CD4-positive, CD25-positive, alpha-beta regulatory T cell (primary cell): ENCODE measurements at regions not wholly inside any gene's neighbourhood (a gene's known extent, or its start where the extent isn't known, plus 50 kb on each side); places are given as distances from the start of the nearest gene placed in this dataset.

Experiments
- ATAC-seq, 2 donors: fragments of 150-1000 bp; cut with Tn5 transposase; one replicate each; pipeline ENCODE4 v1.10.0; 2021; ENCODE audit warnings: low read depth in 2 of 2, moderate number of reproducible peaks in 2 of 2, moderate library complexity in 1 of 2
- DNase-seq, 3 donors: peaks; one replicate each; pipeline versions ENCODE4 v3.0.0 to v3.0.0-alpha.2; 2012 to 2022; ENCODE audit warnings: mixed read lengths in 1 of 3
- H3K27ac ChIP-seq: one replicate; pipeline ENCODE4 v1.7.0; 2013; ENCODE audit warnings: mild to moderate bottlenecking, low read length; ENCODE audit not compliant: insufficient read depth, poor library complexity, severe bottlenecking
- H3K27me3 ChIP-seq: one replicate; pipeline ENCODE4 v1.7.0; 2013; ENCODE audit warnings: low read length; ENCODE audit not compliant: control insufficient read depth, insufficient read depth
- H3K36me3 ChIP-seq: one replicate; pipeline ENCODE4 v1.7.0; 2013; ENCODE audit warnings: mild to moderate bottlenecking, low read length, moderate library complexity; ENCODE audit not compliant: control insufficient read depth, insufficient read depth
- H3K4me1 ChIP-seq: 2 replicates; pipeline ENCODE4 v1.7.0; 2013; ENCODE audit warnings: mild to moderate bottlenecking, low read length; ENCODE audit not compliant: insufficient read depth, control insufficient read depth, poor library complexity, severe bottlenecking
- H3K4me3 ChIP-seq: one replicate; pipeline ENCODE4 v1.7.0; 2013; ENCODE audit warnings: low read depth, mild to moderate bottlenecking, low read length, moderate library complexity
- H3K9me3 ChIP-seq, 2 experiments: 1 replicate in 1 of 2; 2 replicates in 1 of 2; pipeline ENCODE4 v1.7.0; 2013; ENCODE audit warnings: low read length in 2 of 2, mild to moderate bottlenecking in 1 of 2, moderate library complexity in 1 of 2; ENCODE audit not compliant: control insufficient read depth in 2 of 2
- H3K27ac Mint-ChIP-seq, 3 donors: one replicate each; pipeline ENCODE4 v1.8.0; 2020 to 2022; ENCODE audit warnings: mild to moderate bottlenecking in 3 of 3, mixed read lengths in 3 of 3, moderate library complexity in 2 of 3
- H3K27me3 Mint-ChIP-seq: one replicate; pipeline ENCODE4 v1.8.0; 2022; ENCODE audit warnings: mild to moderate bottlenecking, mixed read lengths
- H3K36me3 Mint-ChIP-seq: one replicate; pipeline ENCODE4 v1.8.0; 2020; ENCODE audit warnings: mixed read lengths
- H3K4me1 Mint-ChIP-seq, 4 donors: one replicate each; pipeline ENCODE4 v1.8.0; 2020 to 2022; ENCODE audit warnings: mixed read lengths in 4 of 4, mild to moderate bottlenecking in 1 of 4
- H3K4me3 Mint-ChIP-seq, 4 donors: one replicate each; pipeline ENCODE4 v1.8.0; 2020 to 2022; ENCODE audit warnings: mild to moderate bottlenecking in 4 of 4, mixed read lengths in 4 of 4, moderate library complexity in 3 of 4
- H3K9me3 Mint-ChIP-seq, 7 donors: one replicate each; pipeline ENCODE4 v1.8.0; 2020 to 2022; ENCODE audit warnings: mixed read lengths in 7 of 7, mild to moderate bottlenecking in 3 of 7, moderate library complexity in 2 of 7

DNA sequence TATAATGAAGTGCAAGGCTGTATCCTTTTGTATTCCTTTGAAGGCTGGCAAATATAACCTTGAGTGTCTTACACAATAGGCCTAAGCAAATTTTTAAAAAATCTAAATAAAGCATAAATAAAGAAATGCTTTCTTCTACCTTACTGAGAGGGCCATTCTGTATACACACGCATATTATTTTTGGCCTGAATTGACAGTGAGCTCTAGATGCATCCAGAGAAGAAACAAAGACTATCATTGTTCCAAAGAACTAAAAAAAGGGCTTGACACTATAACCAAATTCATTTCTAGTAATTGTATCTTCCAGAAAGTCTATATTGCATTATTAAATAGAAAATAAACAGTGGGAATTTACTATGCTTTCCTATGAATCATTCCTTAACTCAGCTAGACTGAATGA, 100.2 kb downstream of the MAGEB17 start:
- Mint-ChIP-seq H3K4me3 (no peak overlapping the region), H3K36me3 (no peaks in the 10 kb centered on the region), H3K9me3 (peaks cover 0 to 4% (median 2%) of the 10 kb centered on the region in 7 donors), H3K27me3 (no peaks in the 10 kb centered on the region), H3K4me1 (no peaks in the 10 kb centered on the region), H3K27ac (no peak overlapping the region)
- DNase-seq (no peak), ATAC-seq (no peak)
- no peaks in the 10 kb centered on the region for H3K36me3 ChIP-seq
- no peaks in the 10 kb centered on the region for H3K4me1 ChIP-seq
- H3K27me3 ChIP-seq, result no peaks in the 10 kb centered on the region
- no peak overlapping the region for H3K27ac ChIP-seq
- no peak overlapping the region for H3K4me3 ChIP-seq
- H3K9me3 ChIP-seq, result no peaks in the 10 kb centered on the region

DNA sequence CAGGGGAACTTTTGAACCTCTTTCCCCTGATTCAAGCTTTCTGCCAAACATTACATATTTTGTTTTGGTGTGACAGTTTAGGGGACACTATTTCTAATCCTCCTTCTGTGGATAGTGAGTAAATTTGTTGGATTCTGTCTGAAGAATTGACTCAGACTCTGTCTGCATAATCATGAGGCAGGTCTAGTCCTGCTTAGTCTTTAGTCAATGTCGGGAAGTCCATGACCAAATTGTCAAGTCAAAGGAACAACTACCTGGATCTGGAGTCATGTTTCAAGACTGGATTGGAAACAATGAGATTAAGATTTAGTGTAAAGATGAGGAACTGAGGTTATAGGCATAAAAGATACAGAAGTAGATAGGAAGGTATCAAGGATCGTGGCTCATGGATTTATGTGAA, 100.9 kb downstream of the MAGEB17 start:
- no peaks in the 10 kb centered on the region for H3K36me3 ChIP-seq
- H3K9me3 Mint-ChIP-seq, result peaks cover 0 to 4% (median 2%) of the 10 kb centered on the region in 7 donors
- H3K4me1 Mint-ChIP-seq, result no peaks in the 10 kb centered on the region
- no peaks in the 10 kb centered on the region for H3K27me3 Mint-ChIP-seq
- no peaks in the 10 kb centered on the region for H3K27me3 ChIP-seq
- no peaks in the 10 kb centered on the region for H3K36me3 Mint-ChIP-seq
- no peaks in the 10 kb centered on the region for H3K4me1 ChIP-seq
- H3K27ac ChIP-seq, result no peak overlapping the region
- ATAC-seq (no peak), DNase-seq (no peak)
- no peaks in the 10 kb centered on the region for H3K9me3 ChIP-seq
- no peak overlapping the region for H3K4me3 Mint-ChIP-seq
- H3K27ac Mint-ChIP-seq, result no peak overlapping the region
- no peak overlapping the region for H3K4me3 ChIP-seq

DNA sequence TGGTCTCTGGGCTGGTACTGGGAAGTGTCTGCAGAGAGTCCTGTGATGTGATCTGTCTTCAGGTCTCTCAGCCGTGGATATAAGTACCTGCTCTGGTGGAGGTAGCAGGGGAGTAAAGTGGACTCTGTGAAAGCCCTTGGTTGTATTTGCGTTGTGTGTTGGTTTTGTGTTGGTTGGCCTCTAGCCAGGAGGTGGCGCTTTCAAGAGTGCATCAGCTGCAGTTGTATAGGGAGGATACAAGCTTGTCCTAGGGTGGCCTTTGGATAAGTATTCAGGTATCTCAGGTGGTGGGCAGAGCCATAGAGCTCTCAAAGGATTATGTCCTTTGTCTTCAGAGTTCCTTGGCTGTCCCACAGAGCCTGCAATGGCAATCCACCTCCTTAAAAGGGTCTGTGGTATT, 111.6 kb downstream of the MAGEB17 start:
- DNase-seq, result peak in 1 of 3 donors; percentile 7
- Mint-ChIP-seq H3K36me3 (no peaks in the 10 kb centered on the region), H3K4me3 (no peak overlapping the region), H3K4me1 (no peaks in the 10 kb centered on the region), H3K27me3 (no peaks in the 10 kb centered on the region), H3K9me3 (peaks cover 0 to 6% (median 0%) of the 10 kb centered on the region in 7 donors), H3K27ac (no peak overlapping the region)
- no peak overlapping the region for H3K4me3 ChIP-seq
- H3K27ac ChIP-seq, result no peak overlapping the region
- H3K9me3 ChIP-seq, result no peaks in the 10 kb centered on the region
- no peaks in the 10 kb centered on the region for H3K4me1 ChIP-seq
- no peaks in the 10 kb centered on the region for H3K27me3 ChIP-seq
- H3K36me3 ChIP-seq, result no peaks in the 10 kb centered on the region
- ATAC-seq, result no peak

DNA sequence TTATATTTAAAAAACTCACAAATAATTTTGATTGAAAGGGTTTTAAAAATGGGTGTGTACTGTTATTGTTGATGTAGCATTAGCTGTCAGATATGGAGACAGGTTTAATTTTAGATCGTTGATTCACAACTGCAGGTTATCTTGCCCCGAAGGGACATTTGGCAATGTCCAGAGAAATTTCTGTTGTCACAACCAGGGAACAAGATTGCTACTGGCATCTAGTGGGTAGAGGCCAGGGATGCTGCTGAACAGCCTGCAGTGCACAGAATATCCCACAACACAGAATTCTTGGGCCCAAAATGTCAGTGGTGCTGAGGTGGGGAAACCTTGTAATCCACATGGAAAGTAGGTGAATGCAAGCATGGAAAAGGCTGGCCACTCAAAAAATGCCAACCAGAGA, 114.9 kb downstream of the MAGEB17 start:
- peaks cover 0 to 5% (median 0%) of the 10 kb centered on the region in 7 donors for H3K9me3 Mint-ChIP-seq
- H3K9me3 ChIP-seq, result no peaks in the 10 kb centered on the region
- H3K27ac Mint-ChIP-seq, result no peak overlapping the region
- no peaks in the 10 kb centered on the region for H3K36me3 ChIP-seq
- no peaks in the 10 kb centered on the region for H3K4me1 Mint-ChIP-seq
- no peak for DNase-seq
- no peaks in the 10 kb centered on the region for H3K4me1 ChIP-seq
- no peaks in the 10 kb centered on the region for H3K36me3 Mint-ChIP-seq
- no peak overlapping the region for H3K4me3 ChIP-seq
- no peak for ATAC-seq
- H3K27me3 Mint-ChIP-seq, result no peaks in the 10 kb centered on the region
- no peak overlapping the region for H3K27ac ChIP-seq
- no peaks in the 10 kb centered on the region for H3K27me3 ChIP-seq
- no peak overlapping the region for H3K4me3 Mint-ChIP-seq

DNA sequence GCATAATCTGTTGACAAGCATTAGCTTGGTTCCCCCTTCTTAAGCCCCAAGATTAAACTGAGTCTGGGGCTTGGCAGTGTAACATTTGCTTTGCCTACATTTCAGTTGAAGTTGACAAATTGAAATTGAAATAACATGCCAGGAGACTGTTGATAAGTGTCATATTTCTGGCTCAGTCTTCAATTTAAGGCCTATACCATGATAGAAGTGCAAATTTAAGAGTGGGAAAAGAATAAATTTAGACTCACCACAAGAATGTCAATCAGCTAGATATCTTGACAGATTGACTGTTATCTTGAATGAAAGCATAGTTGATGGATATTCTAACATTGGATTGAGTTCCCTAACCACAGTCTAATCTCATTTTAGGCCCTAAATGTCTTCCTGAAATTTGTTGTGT, 117.6 kb downstream of the MAGEB17 start:
- H3K9me3 ChIP-seq, result no peaks in the 10 kb centered on the region
- no peak overlapping the region for H3K27ac ChIP-seq
- H3K27me3 ChIP-seq, result no peaks in the 10 kb centered on the region
- H3K4me3 ChIP-seq, result no peak overlapping the region
- Mint-ChIP-seq H3K36me3 (no peaks in the 10 kb centered on the region), H3K27me3 (no peaks in the 10 kb centered on the region), H3K4me3 (no peak overlapping the region), H3K9me3 (peaks cover 0 to 2% (median 0%) of the 10 kb centered on the region in 7 donors), H3K27ac (no peak overlapping the region), H3K4me1 (no peaks in the 10 kb centered on the region)
- DNase-seq, result no peak
- no peaks in the 10 kb centered on the region for H3K36me3 ChIP-seq
- H3K4me1 ChIP-seq, result no peaks in the 10 kb centered on the region
- ATAC-seq, result no peak

DNA sequence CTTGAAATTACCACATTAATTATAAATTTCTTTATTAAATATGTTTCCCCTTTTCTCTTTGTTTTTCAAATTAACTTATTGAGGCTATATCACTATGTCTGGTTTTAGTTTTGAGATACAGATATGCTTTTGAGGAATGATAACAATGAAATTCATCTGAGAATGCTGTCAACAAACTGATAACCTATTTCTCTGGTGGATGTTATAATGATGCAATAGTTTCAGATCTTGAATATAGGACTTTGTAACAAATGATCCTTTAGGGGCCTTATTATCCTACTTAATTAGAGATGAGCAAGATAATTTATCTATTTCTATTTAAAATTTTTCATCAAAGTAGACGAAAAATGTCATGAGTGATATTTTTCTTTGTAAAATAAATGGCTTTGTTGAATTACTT, 123.7 kb downstream of the MAGEB17 start:
- DNase-seq (no peak), ATAC-seq (no peak)
- H3K4me3 Mint-ChIP-seq, result no peak overlapping the region
- H3K9me3 Mint-ChIP-seq, result peaks cover 0 to 1% (median 0%) of the 10 kb centered on the region in 7 donors
- no peak overlapping the region for H3K27ac Mint-ChIP-seq
- Histone ChIP-seq H3K9me3 (no peaks in the 10 kb centered on the region), H3K27me3 (no peaks in the 10 kb centered on the region), H3K27ac (no peak overlapping the region), H3K36me3 (no peaks in the 10 kb centered on the region), H3K4me1 (no peaks in the 10 kb centered on the region), H3K4me3 (no peak overlapping the region)
- no peaks in the 10 kb centered on the region for H3K27me3 Mint-ChIP-seq
- H3K36me3 Mint-ChIP-seq, result no peaks in the 10 kb centered on the region
- no peaks in the 10 kb centered on the region for H3K4me1 Mint-ChIP-seq

DNA sequence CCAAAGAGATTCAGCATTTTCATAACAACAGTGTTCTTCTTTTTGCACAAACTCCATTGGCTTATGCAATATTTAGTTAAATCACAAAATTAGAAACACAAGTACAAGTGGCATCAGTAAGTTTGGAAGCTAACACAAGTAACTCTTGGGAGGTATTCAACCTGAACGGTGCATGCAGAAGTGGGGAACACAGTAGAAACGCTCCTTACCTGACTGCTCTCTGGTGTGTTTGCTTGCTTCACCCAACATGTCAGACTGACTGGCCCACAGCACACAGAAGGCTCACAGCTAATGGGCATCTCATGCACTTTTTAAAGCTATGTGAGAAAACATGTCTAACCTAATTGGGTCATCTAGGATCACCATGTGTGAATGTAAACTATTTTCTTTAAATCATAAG, 133.6 kb downstream of the MAGEB17 start:
- Mint-ChIP-seq H3K27me3 (no peaks in the 10 kb centered on the region), H3K4me1 (no peaks in the 10 kb centered on the region), H3K4me3 (no peak overlapping the region), H3K9me3 (peaks cover 0 to 2% (median 0%) of the 10 kb centered on the region in 7 donors), H3K36me3 (no peaks in the 10 kb centered on the region), H3K27ac (no peak overlapping the region)
- Histone ChIP-seq H3K4me1 (no peaks in the 10 kb centered on the region), H3K27ac (no peak overlapping the region), H3K4me3 (no peak overlapping the region), H3K9me3 (no peaks in the 10 kb centered on the region), H3K36me3 (no peaks in the 10 kb centered on the region), H3K27me3 (no peaks in the 10 kb centered on the region)
- DNase-seq (no peak), ATAC-seq (no peak)

DNA sequence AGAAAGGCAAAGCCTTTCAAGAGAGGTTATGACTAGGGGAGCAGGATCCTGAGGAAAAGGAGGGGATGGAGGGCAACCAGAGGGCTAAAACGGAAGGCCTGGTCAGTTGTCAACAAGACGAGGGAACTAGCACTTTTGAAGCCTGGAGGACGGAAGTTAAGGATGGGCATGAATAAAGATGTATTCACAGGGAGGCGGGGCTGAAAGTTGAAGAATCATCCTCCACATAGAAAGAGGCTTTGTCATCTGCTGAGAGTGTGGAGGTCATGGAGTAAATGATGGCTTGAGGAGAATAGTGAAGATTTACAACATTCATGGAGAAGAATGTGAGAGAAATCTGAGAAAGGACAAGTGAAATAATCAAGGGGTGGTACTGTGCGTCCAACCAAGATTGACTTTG, 137.5 kb downstream of the MAGEB17 start:
- Histone ChIP-seq H3K4me3 (no peak overlapping the region), H3K27ac (no peak overlapping the region), H3K9me3 (no peaks in the 10 kb centered on the region), H3K4me1 (no peaks in the 10 kb centered on the region), H3K27me3 (no peaks in the 10 kb centered on the region), H3K36me3 (no peaks in the 10 kb centered on the region)
- DNase-seq (no peak), ATAC-seq (no peak)
- no peak overlapping the region for H3K27ac Mint-ChIP-seq
- H3K9me3 Mint-ChIP-seq, result peaks cover 0 to 4% (median 0%) of the 10 kb centered on the region in 7 donors
- no peaks in the 10 kb centered on the region for H3K27me3 Mint-ChIP-seq
- H3K36me3 Mint-ChIP-seq, result no peaks in the 10 kb centered on the region
- H3K4me1 Mint-ChIP-seq, result peaks cover 0 to 2% (median 0%) of the 10 kb centered on the region in 4 donors
- H3K4me3 Mint-ChIP-seq, result no peak overlapping the region
